CD4-positive, alpha-beta T cell (primary cell): ENCODE measurements at regions not wholly inside any gene's neighbourhood (a gene's known extent, or its start where the extent isn't known, plus 50 kb on each side); places are given as distances from the start of the nearest gene placed in this dataset.

Source experiments
- ATAC-seq: fragments of 200-7000 bp; cut with Tn5 transposase; one replicate; pipeline ENCODE4 v1.10.0; 2022; ENCODE audit warnings: mild to moderate bottlenecking; ENCODE audit not compliant: poor library complexity
- CTCF ChIA-PET: fragments of 350-600 bp; sonication (Branson Sonifier 250); formaldehyde crosslinking; loops from one replicate; lab custom pipeline; 2021; ENCODE audit warnings: antibody characterized with exemption, inconsistent platforms; lab: Charles Lee
- POLR2A ChIA-PET: fragments of 350-600 bp; sonication (Branson Sonifier 250); formaldehyde crosslinking; loops from one replicate; lab custom pipeline; 2021; ENCODE audit warnings: antibody characterized with exemption, inconsistent platforms; lab: Charles Lee
- DNase-seq, 14 experiments: peaks; one replicate each; pipeline ENCODE4 v3.0.0-alpha.2; 2013 to 2020; ENCODE audit warnings: mixed read lengths in 2 of 14
- H3K27ac ChIP-seq, 2 donors: one replicate each; pipeline versions ENCODE4 v1.5.1 to v1.7.0; 2013; ENCODE audit warnings: low read length in 2 of 2, low read depth in 1 of 2, mild to moderate bottlenecking in 1 of 2
- H3K27me3 ChIP-seq, 2 experiments: 1 replicate in 1 of 2; 2 replicates in 1 of 2; pipeline versions ENCODE4 v1.6.1 to v1.7.0; 2013; ENCODE audit warnings: low read length in 2 of 2, control low read depth in 1 of 2, mild to moderate bottlenecking in 1 of 2, moderate library complexity in 1 of 2; ENCODE audit not compliant: insufficient read depth in 2 of 2, control insufficient read depth in 1 of 2
- H3K36me3 ChIP-seq: one replicate; pipeline ENCODE4 v1.6.1; 2013; ENCODE audit warnings: low read length, control low read depth; ENCODE audit not compliant: insufficient read depth
- H3K4me1 ChIP-seq: one replicate; pipeline ENCODE4 v1.6.1; 2013; ENCODE audit warnings: low read length, control low read depth; ENCODE audit not compliant: insufficient read depth
- H3K4me3 ChIP-seq: one replicate; pipeline ENCODE4 v1.5.1; 2013; ENCODE audit warnings: mild to moderate bottlenecking, low read length, moderate library complexity
- H3K9me3 ChIP-seq, 2 experiments: 1 replicate in 1 of 2; 2 replicates in 1 of 2; pipeline versions ENCODE4 v1.6.1 to v1.7.0; 2013; ENCODE audit warnings: low read length in 2 of 2, mild to moderate bottlenecking in 2 of 2, control low read depth in 1 of 2, moderate library complexity in 1 of 2; ENCODE audit not compliant: control insufficient read depth in 1 of 2, insufficient read depth in 1 of 2
- H3K27ac Mint-ChIP-seq: one replicate; pipeline ENCODE4 v1.8.0; 2020; ENCODE audit warnings: mixed read lengths
- H3K27me3 Mint-ChIP-seq: one replicate; pipeline ENCODE4 v1.8.0; 2021; ENCODE audit warnings: mixed read lengths
- H3K36me3 Mint-ChIP-seq: one replicate; pipeline ENCODE4 v1.8.0; 2021; ENCODE audit warnings: low read depth, mixed read lengths
- H3K4me1 Mint-ChIP-seq: one replicate; pipeline ENCODE4 v1.8.0; 2021; ENCODE audit warnings: low read depth, mixed read lengths
- H3K4me3 Mint-ChIP-seq: one replicate; pipeline ENCODE4 v1.8.0; 2020; ENCODE audit warnings: mild to moderate bottlenecking, mixed read lengths
- H3K9me3 Mint-ChIP-seq: one replicate; pipeline ENCODE4 v1.8.0; 2020; ENCODE audit warnings: mixed read lengths
- intact Hi-C, 2 experiments: fragments of 100-400 bp; cut with DNase I in 1 of 2; cut with micrococcal nuclease in 1 of 2; formaldehyde crosslinking; loops; one replicate each; pipeline versions ENCODE4 v1.15.1 to v1.9.0; 2023 to 2025; cut with DNase I, micrococcal nuclease
- TF ChIP-seq, protein P1 (sequence below): fragments of 200-600 bp; IDR thresholded peaks from one replicate; pipeline ENCODE4 v1.8.0; 2022; ENCODE audit warnings: antibody characterized with exemption, mild to moderate bottlenecking

DNA sequence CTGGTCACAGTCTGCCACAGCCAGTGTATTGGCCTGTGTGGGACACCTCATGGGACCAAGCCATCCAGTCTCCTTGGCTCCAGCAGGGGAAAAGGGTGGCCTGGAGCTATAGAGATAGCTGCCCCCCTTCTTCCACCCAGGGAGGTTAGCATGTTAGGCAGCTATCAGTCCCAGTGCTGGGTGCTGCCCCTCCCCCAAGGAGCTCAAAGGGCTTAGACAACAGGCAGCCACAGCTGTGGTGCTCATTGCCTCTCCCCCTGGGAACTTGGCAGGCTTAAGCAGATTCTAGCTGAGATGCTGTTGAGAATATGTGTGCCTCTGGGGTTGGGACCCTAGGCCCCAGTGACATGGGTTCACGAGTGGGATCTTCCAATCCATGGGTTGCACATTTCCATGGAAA, 226.0 kb upstream of the PTGER4 start:
- Histone ChIP-seq H3K36me3 (no peaks in the 10 kb centered on the region), H3K4me3 (no peak overlapping the region), H3K27me3 (no peaks in the 10 kb centered on the region), H3K9me3 (no peaks in the 10 kb centered on the region), H3K27ac (no peak overlapping the region), H3K4me1 (no peaks in the 10 kb centered on the region)
- TF ChIP-seq, protein P1, sequence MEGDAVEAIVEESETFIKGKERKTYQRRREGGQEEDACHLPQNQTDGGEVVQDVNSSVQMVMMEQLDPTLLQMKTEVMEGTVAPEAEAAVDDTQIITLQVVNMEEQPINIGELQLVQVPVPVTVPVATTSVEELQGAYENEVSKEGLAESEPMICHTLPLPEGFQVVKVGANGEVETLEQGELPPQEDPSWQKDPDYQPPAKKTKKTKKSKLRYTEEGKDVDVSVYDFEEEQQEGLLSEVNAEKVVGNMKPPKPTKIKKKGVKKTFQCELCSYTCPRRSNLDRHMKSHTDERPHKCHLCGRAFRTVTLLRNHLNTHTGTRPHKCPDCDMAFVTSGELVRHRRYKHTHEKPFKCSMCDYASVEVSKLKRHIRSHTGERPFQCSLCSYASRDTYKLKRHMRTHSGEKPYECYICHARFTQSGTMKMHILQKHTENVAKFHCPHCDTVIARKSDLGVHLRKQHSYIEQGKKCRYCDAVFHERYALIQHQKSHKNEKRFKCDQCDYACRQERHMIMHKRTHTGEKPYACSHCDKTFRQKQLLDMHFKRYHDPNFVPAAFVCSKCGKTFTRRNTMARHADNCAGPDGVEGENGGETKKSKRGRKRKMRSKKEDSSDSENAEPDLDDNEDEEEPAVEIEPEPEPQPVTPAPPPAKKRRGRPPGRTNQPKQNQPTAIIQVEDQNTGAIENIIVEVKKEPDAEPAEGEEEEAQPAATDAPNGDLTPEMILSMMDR, result no peak
- ChIA-PET POLR2A (no interaction called here), CTCF (no interaction called here)
- no peaks in the 10 kb centered on the region for H3K9me3 Mint-ChIP-seq
- no peaks in the 10 kb centered on the region for H3K4me1 Mint-ChIP-seq
- no peak for ATAC-seq
- H3K27ac Mint-ChIP-seq, result no peak overlapping the region
- no peak for DNase-seq
- no peak overlapping the region for H3K4me3 Mint-ChIP-seq
- intact Hi-C loops, result no loop called here
- no peaks in the 10 kb centered on the region for H3K36me3 Mint-ChIP-seq
- H3K27me3 Mint-ChIP-seq, result no peaks in the 10 kb centered on the region

DNA sequence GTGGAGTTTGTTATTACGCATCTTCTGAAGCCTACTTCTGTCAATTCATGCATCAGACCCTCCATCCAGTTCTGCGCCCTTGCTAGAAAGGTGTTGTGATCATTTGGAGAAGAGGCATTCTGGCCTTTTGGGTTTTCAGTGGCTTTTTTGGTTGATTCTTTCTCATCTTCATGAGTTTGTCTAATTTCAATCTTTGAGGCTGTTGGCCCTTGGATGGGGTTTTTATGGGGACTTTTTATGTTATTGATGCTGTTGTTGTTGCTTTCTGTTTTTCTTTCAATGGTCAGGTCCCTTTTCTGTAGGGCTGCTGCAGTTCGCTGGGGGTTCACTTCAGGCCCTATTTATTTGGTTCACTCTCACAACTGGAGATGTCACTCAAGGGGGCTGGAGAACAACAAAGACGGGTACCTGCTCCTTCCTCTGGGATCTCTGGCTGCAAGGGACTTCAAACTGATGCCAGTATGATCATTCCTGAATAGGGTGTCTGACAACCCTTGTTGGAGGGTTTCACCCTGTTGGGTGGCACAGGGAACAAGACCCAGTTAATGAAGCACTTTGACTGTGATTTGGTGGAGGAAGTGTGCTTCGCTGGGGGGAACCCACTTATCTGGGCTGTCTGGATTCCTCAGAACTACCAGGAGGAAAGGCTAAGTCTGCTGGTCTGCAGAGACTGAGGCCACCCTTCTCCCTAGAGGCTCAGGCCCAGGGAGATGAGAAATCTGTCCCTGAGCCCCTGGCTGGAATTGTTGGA, 226.7 kb upstream of the PTGER4 start:
- Mint-ChIP-seq H3K27ac (no peak overlapping the region), H3K4me3 (no peak overlapping the region), H3K36me3 (no peaks in the 10 kb centered on the region), H3K9me3 (peaks cover 2% of the 10 kb centered on the region), H3K4me1 (no peaks in the 10 kb centered on the region), H3K27me3 (no peaks in the 10 kb centered on the region)
- Histone ChIP-seq H3K27ac (no peak overlapping the region), H3K4me1 (no peaks in the 10 kb centered on the region), H3K9me3 (no peaks in the 10 kb centered on the region), H3K36me3 (no peaks in the 10 kb centered on the region), H3K4me3 (no peak overlapping the region), H3K27me3 (no peaks in the 10 kb centered on the region)
- CTCF ChIA-PET, result no interaction called here
- TF ChIP-seq, protein P1, result no peak
- DNase-seq (no peak), ATAC-seq (no peak)
- intact Hi-C loops, result no loop called here
- POLR2A ChIA-PET, result no interaction called here

GRCh38 chr5:40447438-40447837, 232.3 kb upstream of the PTGER4 start:
- no peak overlapping the region for H3K27ac Mint-ChIP-seq
- ChIA-PET CTCF (no interaction called here), POLR2A (no interaction called here)
- Histone ChIP-seq H3K36me3 (no peaks in the 10 kb centered on the region), H3K27ac (no peak overlapping the region), H3K4me3 (no peak overlapping the region), H3K9me3 (peaks cover 0 to 5% of the 10 kb centered on the region in 2 experiments), H3K4me1 (peaks cover under 1% of the 10 kb centered on the region), H3K27me3 (no peaks in the 10 kb centered on the region)
- ATAC-seq (no peak), DNase-seq (no peak)
- H3K9me3 Mint-ChIP-seq, result peaks cover 2% of the 10 kb centered on the region
- TF ChIP-seq, protein P1, result no peak
- intact Hi-C loops, result no loop called here
- H3K36me3 Mint-ChIP-seq, result no peaks in the 10 kb centered on the region
- no peak overlapping the region for H3K4me3 Mint-ChIP-seq
- peaks cover 6% of the 10 kb centered on the region for H3K4me1 Mint-ChIP-seq
- no peaks in the 10 kb centered on the region for H3K27me3 Mint-ChIP-seq
